HG03066 (cell line): ENCODE measurements at regions not wholly inside any gene's neighbourhood (a gene's known extent, or its start where the extent isn't known, plus 50 kb on each side); places are given as distances from the start of the nearest gene placed in this dataset.
"Not testable (repeated sequence)": the region's sequence is repeated elsewhere in the genome, so short reads cannot be mapped to it uniquely, and the experiment has no call there.

Source experiments
- ATAC-seq: cut with Tn5 transposase; IDR thresholded peaks from one replicate; pipeline ENCODE4 v1.9.1; 2021; ENCODE audit warnings: low read depth; ENCODE audit not compliant: unreplicated experiment

- no peak for ATAC-seq
These were observed 106.2 kb upstream of the FRMPD4 start for GRCh38 chrX:12032082-12032481.

DNA sequence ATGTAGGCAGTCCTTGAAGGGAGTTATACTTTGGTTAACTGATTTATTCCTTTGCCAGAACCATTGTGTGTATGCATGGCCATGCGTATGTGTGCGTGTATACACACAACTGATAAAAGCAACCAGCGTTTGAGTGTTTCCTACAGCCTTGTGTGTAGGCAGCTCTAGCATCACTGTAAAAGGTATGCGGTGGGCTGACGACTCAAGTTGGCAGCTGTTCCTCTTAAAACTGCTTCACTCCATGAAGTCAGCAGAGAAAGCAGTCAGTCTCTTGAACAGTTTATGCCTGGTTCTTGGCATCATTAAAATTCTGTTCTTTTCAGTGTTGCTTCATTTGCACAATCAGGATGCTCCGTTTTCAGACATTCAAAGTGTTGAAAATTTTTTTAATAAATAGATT lies 103.5 kb upstream of the FRMPD4 start:
- ATAC-seq, result no peak

GRCh38 chrX:12042615-12043014 lies 95.7 kb upstream of the FRMPD4 start:
- no peak for ATAC-seq

DNA sequence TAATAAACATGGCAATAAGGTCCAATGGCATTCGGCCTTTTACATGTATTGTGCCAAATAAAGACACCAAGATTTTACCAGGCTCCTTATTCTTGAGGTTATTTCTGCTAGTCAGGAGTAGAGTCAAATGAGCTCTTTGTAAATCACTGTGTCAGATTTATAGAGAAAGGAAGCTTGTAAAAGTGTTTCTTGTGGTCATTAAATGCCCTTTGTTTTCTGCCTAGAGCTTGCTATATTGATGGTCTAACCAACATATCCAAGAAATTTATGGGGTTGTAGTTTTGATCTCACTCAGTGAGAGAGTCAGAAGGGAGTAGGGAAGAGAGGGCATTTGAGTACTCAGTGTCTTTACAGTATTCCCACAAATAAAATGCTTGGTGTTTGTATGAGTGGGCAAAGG lies 86.2 kb upstream of the FRMPD4 start:
- no peak for ATAC-seq

GRCh38 chrX:12058087-12058486 lies 80.2 kb upstream of the FRMPD4 start:
- ATAC-seq, result no peak

GRCh38 chrX:12060489-12061260 lies 77.6 kb upstream of the FRMPD4 start:
- no peak for ATAC-seq

DNA sequence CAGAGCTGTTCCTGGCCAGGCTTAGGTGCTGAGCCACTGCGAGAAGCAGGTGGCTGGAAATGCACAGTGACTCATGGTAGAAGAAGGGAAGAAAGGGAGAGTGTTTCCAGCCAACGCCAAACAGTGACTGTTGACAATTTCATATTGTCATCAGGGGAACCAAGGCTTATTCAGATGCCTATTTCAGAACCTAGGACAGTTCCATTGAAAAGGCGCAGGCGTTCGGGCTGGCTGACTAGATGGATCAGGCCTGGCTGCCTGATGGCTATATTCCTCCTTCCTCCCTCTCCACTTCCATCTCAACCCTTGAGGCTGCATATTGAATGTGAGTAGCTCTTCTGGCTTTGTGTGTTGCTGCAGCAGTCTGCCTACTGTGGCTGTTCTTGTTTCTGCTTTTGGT lies 73.0 kb upstream of the FRMPD4 start:
- no peak for ATAC-seq

DNA sequence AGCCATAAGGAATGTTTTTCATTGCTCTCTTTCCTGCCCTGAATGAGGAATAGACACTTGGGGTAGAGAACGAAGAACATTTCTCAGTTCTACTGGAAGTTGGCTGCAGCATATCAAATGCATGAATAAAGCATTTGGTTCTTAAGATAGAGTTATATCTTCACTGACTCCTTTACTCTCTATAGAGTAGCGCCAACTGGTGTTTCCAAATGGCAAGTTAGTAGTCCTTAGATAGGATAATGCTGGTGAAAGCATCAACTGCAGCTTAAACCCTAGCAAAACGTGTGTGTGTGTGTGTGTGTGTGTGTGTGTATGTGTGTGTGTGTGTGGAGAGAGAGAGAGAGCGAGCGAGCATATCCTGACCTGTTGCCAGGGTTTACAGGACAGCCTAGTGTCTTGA lies 62.2 kb upstream of the FRMPD4 start:
- ATAC-seq, result no peak

DNA sequence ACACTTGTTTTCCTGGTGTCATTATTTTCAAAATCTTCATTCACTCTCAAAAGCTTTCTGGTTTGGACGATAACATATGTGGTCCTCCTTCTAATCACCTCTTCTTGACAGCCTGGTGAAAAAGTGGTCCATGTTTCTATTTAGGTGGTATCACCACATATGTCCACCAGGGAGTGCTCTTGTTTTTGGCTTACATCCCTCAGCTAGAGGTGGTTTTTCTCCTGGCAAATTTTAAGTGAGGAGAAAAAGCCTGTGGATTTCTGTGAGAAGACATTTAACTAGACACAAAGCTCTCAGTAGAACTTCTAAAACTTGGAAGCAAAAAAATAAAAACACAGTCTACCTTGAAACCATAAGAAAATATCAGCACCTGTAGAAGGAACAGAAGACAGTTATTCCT lies 58.0 kb upstream of the FRMPD4 start:
- ATAC-seq, result no peak

GRCh38 chrX:12082959-12083358 lies 55.3 kb upstream of the FRMPD4 start:
- ATAC-seq, result not testable (repeated sequence)
